HepG2 (cell line): ENCODE measurements at regions not wholly inside any gene's neighbourhood (a gene's known extent, or its start where the extent isn't known, plus 50 kb on each side); places are given as distances from the start of the nearest gene placed in this dataset.

ENCODE experiments used
- CTCF ChIP-seq: sonication (generic); formaldehyde crosslinking; IDR thresholded peaks from 2 replicates; pipeline ENCODE4 v1.5.0; 2020; ENCODE audit warnings: mild to moderate bottlenecking, missing genetic modification reagents, moderate library complexity
- POLR2A ChIP-seq, 2 experiments: IDR thresholded peaks; 2 replicates each; pipeline ENCODE4 v1.6.1; 2011; ENCODE audit warnings: low read depth in 2 of 2, low read length in 2 of 2, mild to moderate bottlenecking in 1 of 2, moderate library complexity in 1 of 2; ENCODE audit not compliant: insufficient read depth in 1 of 2
- RNF2 ChIP-seq: fragments of 450-650 bp; conservative IDR thresholded peaks from 2 replicates; pipeline ENCODE4 v1.6.1; 2016; ENCODE audit warnings: low read depth
- SMAD3 ChIP-seq: sonication (generic); formaldehyde crosslinking; IDR thresholded peaks from 2 replicates; pipeline ENCODE4 v1.4.0; 2020; ENCODE audit warnings: missing genetic modification reagents
- YY1 ChIP-seq: IDR thresholded peaks from 2 replicates; pipeline ENCODE4 v1.6.1; 2011; ENCODE audit warnings: low read length, low read depth, moderate library complexity, mild to moderate bottlenecking; ENCODE audit not compliant: insufficient read depth, insufficient replicate concordance

GRCh38 chr10:28250358-28250757, 52.5 kb downstream of the MPP7 start:
- TF ChIP-seq CTCF (CRISPR knock-in tag) = no peak
- TF ChIP-seq SMAD3 (CRISPR knock-in tag) = no peak
- no peak for TF ChIP-seq POLR2A (IDR thresholded peaks at IDR 0.05; ENCODE audit: insufficient read depth in 1 of 2, low read depth in 2 of 2, low read length in 2 of 2)
- TF ChIP-seq RNF2 = no peak
- no peak for TF ChIP-seq YY1
